GM19463 (cell line): ENCODE measurements at regions not wholly inside any gene's neighbourhood (a gene's known extent, or its start where the extent isn't known, plus 50 kb on each side); places are given as distances from the start of the nearest gene placed in this dataset.

Experiments used
- ATAC-seq: cut with Tn5 transposase; IDR thresholded peaks from one replicate; pipeline ENCODE4 v1.9.1; 2021; ENCODE audit warnings: mild to moderate bottlenecking, moderate library complexity; ENCODE audit not compliant: unreplicated experiment

DNA sequence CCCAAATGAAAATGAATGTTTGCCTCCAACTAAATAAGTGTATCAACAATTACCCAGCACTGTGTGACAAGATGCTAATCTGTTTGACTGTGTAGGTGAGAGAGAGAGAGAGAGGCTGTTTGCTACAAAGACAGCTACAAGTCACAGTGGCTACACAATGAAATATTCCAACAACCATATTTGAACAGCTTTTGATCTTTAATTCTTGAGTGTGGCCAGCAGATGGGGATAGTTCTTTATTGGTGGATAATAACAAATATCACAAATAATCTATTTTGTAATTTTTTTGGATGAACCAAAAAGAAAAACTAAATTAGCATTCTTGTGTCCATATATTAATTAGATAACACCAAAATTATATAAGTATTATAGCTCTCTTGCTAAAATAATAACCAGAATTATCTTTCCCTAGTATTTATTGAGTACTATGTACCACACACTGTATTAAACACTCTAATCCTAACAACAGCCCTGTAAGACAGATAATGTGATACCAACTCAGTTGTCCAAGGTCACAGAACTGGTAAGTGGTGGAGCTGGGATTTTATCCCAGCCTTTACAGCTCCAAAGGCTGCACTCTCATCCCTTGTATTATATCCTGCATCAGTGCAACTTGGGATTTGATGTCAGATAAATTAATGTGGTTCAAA, 61.9 kb upstream of the C3orf80 start:
- no peak for ATAC-seq

GRCh38 chr3:160168246-160168645, 57.0 kb upstream of the C3orf80 start:
- no peak for ATAC-seq

DNA sequence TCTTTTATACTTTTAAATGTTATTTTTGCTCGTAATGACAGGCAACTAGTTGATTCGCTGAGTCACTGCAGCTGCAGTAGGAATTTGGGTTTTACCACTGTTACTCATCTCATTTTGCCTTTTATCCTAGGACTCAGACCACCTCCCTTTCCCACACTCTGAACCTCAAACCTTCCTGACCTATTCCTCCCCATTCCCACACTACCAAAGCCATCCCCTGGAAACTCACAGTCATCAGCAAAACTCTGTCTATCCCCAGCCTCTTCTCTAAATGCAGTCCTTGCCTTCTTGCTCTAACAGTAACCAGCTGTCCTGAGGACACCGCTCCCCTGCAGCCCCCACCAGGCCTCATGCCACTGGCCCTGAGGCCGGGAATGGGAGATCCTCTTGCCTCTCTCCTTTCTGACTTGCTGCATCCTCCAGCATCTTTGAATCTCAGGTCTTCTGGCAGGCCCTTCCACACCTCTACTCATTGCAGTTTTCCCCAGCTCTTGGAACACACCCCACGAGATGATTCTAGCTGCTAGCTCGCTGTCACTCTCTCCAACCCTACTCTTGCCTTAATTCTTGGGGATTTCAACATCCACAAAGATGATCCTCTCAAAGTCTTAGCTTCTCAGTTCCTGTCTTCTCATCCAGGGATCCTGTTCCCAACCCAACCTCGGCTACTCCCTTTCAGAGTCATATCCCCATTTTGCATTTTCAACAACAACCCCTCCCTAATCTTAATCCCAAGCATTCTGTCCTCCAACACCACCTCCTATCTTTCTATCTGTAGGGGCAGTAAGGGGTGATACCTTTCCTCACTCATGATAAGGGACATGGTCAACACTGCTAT, 55.9 kb upstream of the C3orf80 start:
- no peak for ATAC-seq

GRCh38 chr3:160170409-160171370, 54.5 kb upstream of the C3orf80 start:
- ATAC-seq = peak; percentile 84

- no peak for ATAC-seq
Measured at GRCh38 chr3:160171813-160172212, 53.4 kb upstream of the C3orf80 start.

DNA sequence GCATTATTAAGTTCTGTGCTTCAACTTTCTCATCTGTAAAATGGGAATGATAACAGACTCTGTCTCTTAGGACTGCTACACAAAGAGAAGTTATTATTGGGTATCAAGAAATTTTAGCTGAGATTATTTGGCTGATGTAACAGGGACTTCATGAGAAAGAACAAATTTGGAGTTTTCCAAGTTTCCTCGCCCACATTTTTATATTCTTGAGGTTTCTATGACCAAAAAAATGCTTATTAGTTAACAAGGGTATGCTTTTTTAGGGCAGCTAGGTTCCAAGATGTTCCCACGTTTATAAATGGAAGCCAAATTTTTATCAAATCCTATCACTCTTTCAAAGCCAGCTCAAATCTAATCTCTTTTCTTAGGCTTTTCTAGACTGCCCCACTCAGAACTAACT, 50.6 kb upstream of the C3orf80 start:
- no peak for ATAC-seq
